Endothelial cell (in vitro differentiated cells): ENCODE measurements at regions not wholly inside any gene's neighbourhood (a gene's known extent, or its start where the extent isn't known, plus 50 kb on each side); places are given as distances from the start of the nearest gene placed in this dataset.

ENCODE experiments used
- DNase-seq: peaks from one replicate; pipeline ENCODE4 v3.0.0; 2021; ENCODE audit warnings: low spot score
- H3K27ac Mint-ChIP-seq: one replicate; pipeline ENCODE4 v1.8.0; 2021; ENCODE audit warnings: mixed read lengths, inconsistent platforms; ENCODE audit not compliant: unreplicated experiment
- H3K27me3 Mint-ChIP-seq: one replicate; pipeline ENCODE4 v1.8.0; 2021; ENCODE audit warnings: mild to moderate bottlenecking, moderate library complexity, mixed read lengths, inconsistent platforms; ENCODE audit not compliant: unreplicated experiment
- H3K36me3 Mint-ChIP-seq: one replicate; pipeline ENCODE4 v1.8.0; 2021; ENCODE audit warnings: mild to moderate bottlenecking, low read depth, mixed read lengths, inconsistent platforms; ENCODE audit not compliant: unreplicated experiment
- H3K4me1 Mint-ChIP-seq: one replicate; pipeline ENCODE4 v1.8.0; 2021; ENCODE audit warnings: mild to moderate bottlenecking, mixed read lengths, inconsistent platforms; ENCODE audit not compliant: unreplicated experiment
- H3K4me3 Mint-ChIP-seq: one replicate; pipeline ENCODE4 v1.8.0; 2021; ENCODE audit warnings: mild to moderate bottlenecking, mixed read lengths, inconsistent platforms; ENCODE audit not compliant: unreplicated experiment
- H3K9me3 Mint-ChIP-seq: one replicate; pipeline ENCODE4 v1.8.0; 2021; ENCODE audit warnings: mixed read lengths, inconsistent platforms; ENCODE audit not compliant: unreplicated experiment
- TF ChIP-seq, protein P1 (sequence below): fragments of 200-600 bp; sonication (generic); IDR thresholded peaks from one replicate; pipeline ENCODE4 v1.5.0; 2021; ENCODE audit warnings: antibody characterized with exemption; ENCODE audit not compliant: unreplicated experiment

DNA sequence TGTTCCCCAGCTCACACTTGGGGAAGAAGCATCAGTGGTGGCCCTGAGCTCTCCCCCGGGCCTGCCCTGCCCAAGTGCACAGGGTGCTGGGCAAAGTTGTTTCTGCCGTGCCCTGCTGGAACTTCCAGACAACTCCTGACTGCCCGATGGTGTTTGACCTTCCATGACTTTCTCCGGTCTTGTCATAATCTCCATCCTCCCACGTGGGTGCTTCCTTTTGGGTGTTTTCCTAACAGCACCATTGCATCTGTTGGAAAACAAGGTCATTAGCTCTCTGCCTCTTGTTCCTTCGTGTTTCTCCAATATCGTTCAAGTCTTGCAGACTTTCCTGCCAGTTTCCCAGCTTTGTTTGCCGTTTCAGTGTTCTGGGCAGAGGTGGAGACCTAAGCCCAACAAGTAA, 68.7 kb upstream of the TIAM2 start:
- peaks cover 24% of the 10 kb centered on the region for H3K4me1 Mint-ChIP-seq
- H3K36me3 Mint-ChIP-seq, result no peaks in the 10 kb centered on the region
- peaks cover 1% of the 10 kb centered on the region for H3K27me3 Mint-ChIP-seq
- no peak overlapping the region for H3K4me3 Mint-ChIP-seq
- no peak overlapping the region for H3K27ac Mint-ChIP-seq
- no peak for DNase-seq
- TF ChIP-seq, protein P1, sequence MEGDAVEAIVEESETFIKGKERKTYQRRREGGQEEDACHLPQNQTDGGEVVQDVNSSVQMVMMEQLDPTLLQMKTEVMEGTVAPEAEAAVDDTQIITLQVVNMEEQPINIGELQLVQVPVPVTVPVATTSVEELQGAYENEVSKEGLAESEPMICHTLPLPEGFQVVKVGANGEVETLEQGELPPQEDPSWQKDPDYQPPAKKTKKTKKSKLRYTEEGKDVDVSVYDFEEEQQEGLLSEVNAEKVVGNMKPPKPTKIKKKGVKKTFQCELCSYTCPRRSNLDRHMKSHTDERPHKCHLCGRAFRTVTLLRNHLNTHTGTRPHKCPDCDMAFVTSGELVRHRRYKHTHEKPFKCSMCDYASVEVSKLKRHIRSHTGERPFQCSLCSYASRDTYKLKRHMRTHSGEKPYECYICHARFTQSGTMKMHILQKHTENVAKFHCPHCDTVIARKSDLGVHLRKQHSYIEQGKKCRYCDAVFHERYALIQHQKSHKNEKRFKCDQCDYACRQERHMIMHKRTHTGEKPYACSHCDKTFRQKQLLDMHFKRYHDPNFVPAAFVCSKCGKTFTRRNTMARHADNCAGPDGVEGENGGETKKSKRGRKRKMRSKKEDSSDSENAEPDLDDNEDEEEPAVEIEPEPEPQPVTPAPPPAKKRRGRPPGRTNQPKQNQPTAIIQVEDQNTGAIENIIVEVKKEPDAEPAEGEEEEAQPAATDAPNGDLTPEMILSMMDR, result no peak
- H3K9me3 Mint-ChIP-seq, result no peaks in the 10 kb centered on the region

DNA sequence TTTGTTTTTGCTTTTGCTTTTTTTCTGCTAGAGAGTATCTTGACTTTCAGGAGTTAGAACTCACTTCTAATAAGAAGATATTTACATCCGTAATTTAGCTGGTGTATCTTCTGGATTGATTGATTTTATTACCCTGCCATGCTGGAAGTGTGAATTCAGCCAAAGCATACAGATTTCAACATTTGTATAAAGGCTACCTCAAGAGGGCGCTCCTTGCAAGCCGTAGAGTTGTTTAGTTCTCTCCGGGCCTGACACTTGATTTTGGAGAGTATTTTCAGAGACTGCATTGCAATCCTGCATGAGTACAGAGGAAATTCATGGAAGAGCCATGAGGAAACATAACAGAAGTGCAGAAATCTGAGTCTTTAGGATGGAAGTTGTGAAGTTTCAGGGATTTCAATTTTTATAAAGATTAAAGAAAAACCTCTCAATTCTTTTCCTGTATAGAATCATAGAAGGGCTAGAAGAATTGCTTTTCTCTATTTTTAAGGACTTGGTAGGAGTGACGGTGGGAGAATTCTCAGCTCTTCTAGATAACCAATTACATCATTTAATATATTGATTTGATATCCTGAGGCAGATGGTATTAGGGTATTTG, 66.7 kb upstream of the TIAM2 start:
- TF ChIP-seq, protein P1, result peak; percentile 83
- Mint-ChIP-seq H3K4me3 (no peak overlapping the region), H3K27ac (no peak overlapping the region), H3K36me3 (no peaks in the 10 kb centered on the region), H3K27me3 (peaks cover 1% of the 10 kb centered on the region), H3K4me1 (peaks cover 33% of the 10 kb centered on the region), H3K9me3 (no peaks in the 10 kb centered on the region)
- peak; percentile 77 for DNase-seq

DNA sequence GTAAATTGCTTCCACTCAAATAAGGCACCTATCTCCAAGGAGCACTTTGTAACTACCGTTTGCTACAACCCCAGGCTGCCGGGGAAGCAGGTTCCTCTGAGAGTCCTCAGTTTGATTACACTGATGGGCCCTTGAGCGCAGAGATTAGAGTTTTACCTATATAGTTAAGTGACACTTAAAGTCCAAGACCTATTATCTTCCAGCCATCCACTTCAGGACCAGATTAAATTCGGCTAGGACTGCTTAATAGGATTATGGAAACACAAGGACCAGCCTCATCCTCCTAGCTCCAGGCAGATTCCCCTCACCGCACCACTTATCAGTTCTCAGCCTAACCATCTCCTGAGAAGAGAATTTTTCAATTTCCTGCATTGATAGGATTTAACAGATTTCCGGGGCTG, 64.7 kb upstream of the TIAM2 start:
- Mint-ChIP-seq H3K36me3 (no peaks in the 10 kb centered on the region), H3K4me3 (no peak overlapping the region), H3K4me1 (peaks cover 30% of the 10 kb centered on the region), H3K27me3 (peaks cover 1% of the 10 kb centered on the region), H3K27ac (peak overlapping the region; percentile 10), H3K9me3 (no peaks in the 10 kb centered on the region)
- TF ChIP-seq, protein P1, result no peak
- no peak for DNase-seq

DNA sequence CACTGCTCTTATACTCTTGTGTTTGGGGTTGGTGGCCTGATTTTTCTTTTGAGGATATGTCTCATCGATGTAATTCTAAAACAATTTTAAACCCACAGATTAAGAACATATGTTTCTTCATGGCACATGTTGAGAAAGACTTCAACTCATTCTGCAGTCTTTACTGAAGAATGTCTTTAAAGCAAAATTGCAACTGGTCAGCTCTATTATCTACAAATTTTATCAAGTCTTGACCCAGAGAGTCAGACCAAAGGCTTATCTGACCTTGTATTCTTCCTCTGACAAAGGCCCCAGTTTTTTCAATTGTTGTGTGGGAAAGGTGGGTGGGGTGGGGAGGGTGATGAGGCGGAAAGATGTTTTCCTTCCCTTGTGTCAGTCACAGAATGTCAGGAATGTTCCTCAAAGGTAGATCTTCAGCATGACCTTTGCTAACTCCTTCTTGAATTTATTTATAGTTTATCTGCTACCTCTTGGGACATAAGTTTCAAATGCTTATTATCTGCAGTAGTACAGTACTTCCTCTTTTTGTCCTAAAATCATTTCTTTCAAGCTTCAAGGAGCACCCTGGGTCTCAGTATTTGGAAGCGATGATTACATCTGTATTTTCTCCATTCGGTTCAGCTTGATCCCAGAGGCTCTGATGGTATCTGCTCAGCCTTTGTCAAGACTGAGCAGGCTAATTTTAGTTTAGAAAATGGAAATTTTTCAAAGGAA, 63.2 kb upstream of the TIAM2 start:
- H3K4me3 Mint-ChIP-seq, result peak overlapping the region; percentile 61
- H3K4me1 Mint-ChIP-seq, result peaks cover 30% of the 10 kb centered on the region
- H3K27me3 Mint-ChIP-seq, result peaks cover 1% of the 10 kb centered on the region
- H3K36me3 Mint-ChIP-seq, result no peaks in the 10 kb centered on the region
- H3K27ac Mint-ChIP-seq, result peak overlapping the region; percentile 74
- H3K9me3 Mint-ChIP-seq, result no peaks in the 10 kb centered on the region
- TF ChIP-seq, protein P1, result no peak
- no peak for DNase-seq

DNA sequence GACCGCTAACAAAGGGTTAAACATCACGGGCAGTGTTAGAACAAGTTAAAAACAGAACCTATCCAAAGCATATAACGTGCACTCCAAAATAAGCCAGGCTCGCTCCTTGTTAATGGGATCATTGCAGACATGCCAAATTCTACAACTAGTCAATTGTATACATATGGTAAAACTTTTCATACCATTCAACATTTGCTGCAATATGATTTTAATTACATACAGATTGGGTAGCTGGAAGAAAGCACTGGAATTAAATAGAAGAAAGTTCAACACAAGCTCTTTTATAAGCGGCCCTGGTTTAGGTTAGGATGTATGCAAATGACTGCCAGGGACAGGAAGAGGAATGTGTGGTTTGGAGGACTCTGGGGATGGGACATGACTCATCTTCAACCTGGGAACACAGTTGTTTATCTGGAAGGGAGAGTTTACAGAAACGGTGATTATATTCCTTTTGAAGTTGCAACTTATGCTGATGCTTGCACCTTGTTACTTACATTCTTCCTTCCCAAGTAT, 62.5 kb upstream of the TIAM2 start:
- H3K27ac Mint-ChIP-seq, result peak overlapping the region; percentile 69
- no peak for DNase-seq

More for the DNA sequence above, 62.5 kb upstream of the TIAM2 start:
- H3K27me3 Mint-ChIP-seq, result peaks cover 1% of the 10 kb centered on the region
- TF ChIP-seq, protein P1, result no peak
- peaks cover 32% of the 10 kb centered on the region for H3K4me1 Mint-ChIP-seq
- no peaks in the 10 kb centered on the region for H3K9me3 Mint-ChIP-seq
- no peak overlapping the region for H3K4me3 Mint-ChIP-seq
- H3K36me3 Mint-ChIP-seq, result no peaks in the 10 kb centered on the region
